ENCODE measurements at regions not wholly inside any gene's neighbourhood (a gene's known extent, or its start where the extent isn't known, plus 50 kb on each side); places are given as distances from the start of the nearest gene placed in this dataset.

DNA sequence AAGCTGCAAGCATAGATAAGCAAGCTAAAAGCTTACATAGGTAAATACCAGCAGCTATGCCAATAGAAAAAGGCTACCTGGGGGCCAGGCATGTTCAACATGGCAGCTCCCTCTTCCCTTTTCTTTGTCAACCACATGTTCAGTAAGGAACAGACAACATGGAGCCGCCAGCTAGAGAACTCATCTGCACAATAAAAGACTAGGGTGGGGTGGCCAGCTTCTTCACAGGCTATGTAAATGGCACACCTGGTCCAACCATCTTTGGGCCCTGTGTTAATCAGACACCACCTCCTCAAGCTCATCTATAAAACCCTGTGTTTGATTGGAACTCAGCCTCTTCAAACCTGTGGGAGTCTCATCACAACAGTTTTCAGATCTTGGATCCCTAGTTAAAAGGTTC lies 129.7 kb upstream of the TMPO start:
- TF ChIP-seq EZH2phosphoT487 (IDR thresholded peaks at IDR 0.05; ENCODE audit: low read depth), result no peak
- TF ChIP-seq, protein P1, sequence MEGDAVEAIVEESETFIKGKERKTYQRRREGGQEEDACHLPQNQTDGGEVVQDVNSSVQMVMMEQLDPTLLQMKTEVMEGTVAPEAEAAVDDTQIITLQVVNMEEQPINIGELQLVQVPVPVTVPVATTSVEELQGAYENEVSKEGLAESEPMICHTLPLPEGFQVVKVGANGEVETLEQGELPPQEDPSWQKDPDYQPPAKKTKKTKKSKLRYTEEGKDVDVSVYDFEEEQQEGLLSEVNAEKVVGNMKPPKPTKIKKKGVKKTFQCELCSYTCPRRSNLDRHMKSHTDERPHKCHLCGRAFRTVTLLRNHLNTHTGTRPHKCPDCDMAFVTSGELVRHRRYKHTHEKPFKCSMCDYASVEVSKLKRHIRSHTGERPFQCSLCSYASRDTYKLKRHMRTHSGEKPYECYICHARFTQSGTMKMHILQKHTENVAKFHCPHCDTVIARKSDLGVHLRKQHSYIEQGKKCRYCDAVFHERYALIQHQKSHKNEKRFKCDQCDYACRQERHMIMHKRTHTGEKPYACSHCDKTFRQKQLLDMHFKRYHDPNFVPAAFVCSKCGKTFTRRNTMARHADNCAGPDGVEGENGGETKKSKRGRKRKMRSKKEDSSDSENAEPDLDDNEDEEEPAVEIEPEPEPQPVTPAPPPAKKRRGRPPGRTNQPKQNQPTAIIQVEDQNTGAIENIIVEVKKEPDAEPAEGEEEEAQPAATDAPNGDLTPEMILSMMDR (IDR thresholded peaks at IDR 0.05; ENCODE audit: low read depth, low read length), result no peak
- Histone ChIP-seq H2AFZ (ENCODE audit: low read depth, low read length) (no peak overlapping the region), H3K27ac (ENCODE audit: low read length) (no peak overlapping the region), H3K4me1 (ENCODE audit: low read length) (no peaks in the 10 kb centered on the region), H3K79me2 (ENCODE audit: low read length) (no peaks in the 10 kb centered on the region), H3K27me3 (ENCODE audit: low read depth, low read length) (peaks cover 23% of the 10 kb centered on the region), H4K20me1 (ENCODE audit: insufficient read depth, low read length) (no peaks in the 10 kb centered on the region), H3K4me2 (ENCODE audit: low read length) (no peak overlapping the region), H3K36me3 (replicated peaks; ENCODE audit: low read depth, low read length) (no peaks in the 10 kb centered on the region), H3K4me3 (ENCODE audit: low read length) (no peak overlapping the region), H3K9me3 (ENCODE audit: insufficient read depth, low read length) (no peaks in the 10 kb centered on the region), H3K9ac (ENCODE audit: low read length) (no peak overlapping the region)

DNA sequence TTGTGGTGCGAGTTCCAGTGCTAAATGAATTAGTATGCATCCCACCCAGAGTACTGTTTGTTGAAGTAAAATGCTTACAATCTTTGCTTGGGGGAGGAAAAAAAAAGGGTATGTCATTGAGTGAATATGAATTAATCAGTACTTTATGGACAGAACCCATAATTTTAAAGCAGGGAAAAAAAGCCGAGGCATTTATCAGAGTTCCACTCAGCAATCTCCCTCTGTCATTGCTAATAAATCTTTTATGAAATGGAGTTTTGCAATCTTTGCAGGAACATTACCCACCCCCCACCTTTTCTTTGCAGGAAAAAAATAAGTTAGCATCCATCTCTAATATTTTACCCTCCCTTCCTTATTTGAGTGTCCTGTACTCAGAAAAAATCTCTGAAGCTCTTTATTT lies 127.9 kb upstream of the TMPO start:
- H3K9ac ChIP-seq (ENCODE audit: low read length), result no peak overlapping the region
- H4K20me1 ChIP-seq (ENCODE audit: insufficient read depth, low read length), result no peaks in the 10 kb centered on the region
- H3K36me3 ChIP-seq (replicated peaks; ENCODE audit: low read depth, low read length), result no peaks in the 10 kb centered on the region
- no peaks in the 10 kb centered on the region for H3K9me3 ChIP-seq (ENCODE audit: insufficient read depth, low read length)
- no peak overlapping the region for H3K4me3 ChIP-seq (ENCODE audit: low read length)
- H3K4me2 ChIP-seq (ENCODE audit: low read length), result no peak overlapping the region
- no peak overlapping the region for H3K27ac ChIP-seq (ENCODE audit: low read length)
- H3K27me3 ChIP-seq (ENCODE audit: low read depth, low read length), result peaks cover 30% of the 10 kb centered on the region
- no peaks in the 10 kb centered on the region for H3K4me1 ChIP-seq (ENCODE audit: low read length)
- H3K79me2 ChIP-seq (ENCODE audit: low read length), result no peaks in the 10 kb centered on the region
- TF ChIP-seq EZH2phosphoT487 (IDR thresholded peaks at IDR 0.05; ENCODE audit: low read depth), result no peak
- TF ChIP-seq, protein P1 (IDR thresholded peaks at IDR 0.05; ENCODE audit: low read depth, low read length), result no peak
- no peak overlapping the region for H2AFZ ChIP-seq (ENCODE audit: low read depth, low read length)

DNA sequence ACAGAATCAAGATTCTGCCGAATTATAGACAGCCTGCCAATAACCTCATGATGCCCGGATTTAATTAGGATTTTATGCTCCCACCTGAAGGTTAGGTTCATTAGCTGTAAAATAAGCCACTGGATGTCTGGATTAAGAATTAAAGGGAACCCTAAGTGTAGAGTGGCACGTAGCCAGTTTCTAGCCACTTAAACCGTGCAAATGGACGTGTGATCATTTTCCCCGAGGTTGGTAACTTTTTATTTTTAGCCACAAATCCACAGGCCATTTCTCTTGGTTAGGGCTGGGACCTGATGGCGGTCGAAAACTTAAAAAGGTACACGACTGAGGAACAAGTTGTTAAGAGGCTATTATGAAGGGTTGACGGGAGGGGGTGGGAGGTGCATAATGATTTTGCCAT lies 127.3 kb upstream of the TMPO start:
- Histone ChIP-seq H3K79me2 (ENCODE audit: low read length) (no peaks in the 10 kb centered on the region), H2AFZ (ENCODE audit: low read depth, low read length) (no peak overlapping the region), H3K4me2 (ENCODE audit: low read length) (no peak overlapping the region), H3K27me3 (ENCODE audit: low read depth, low read length) (peaks cover 35% of the 10 kb centered on the region), H3K4me3 (ENCODE audit: low read length) (no peak overlapping the region), H4K20me1 (ENCODE audit: insufficient read depth, low read length) (no peaks in the 10 kb centered on the region), H3K9ac (ENCODE audit: low read length) (no peak overlapping the region), H3K4me1 (ENCODE audit: low read length) (no peaks in the 10 kb centered on the region), H3K36me3 (replicated peaks; ENCODE audit: low read depth, low read length) (no peaks in the 10 kb centered on the region), H3K9me3 (ENCODE audit: insufficient read depth, low read length) (no peaks in the 10 kb centered on the region), H3K27ac (ENCODE audit: low read length) (no peak overlapping the region)
- TF ChIP-seq EZH2phosphoT487 (IDR thresholded peaks at IDR 0.05; ENCODE audit: low read depth), result no peak
- TF ChIP-seq, protein P1 (IDR thresholded peaks at IDR 0.05; ENCODE audit: low read depth, low read length), result no peak

DNA sequence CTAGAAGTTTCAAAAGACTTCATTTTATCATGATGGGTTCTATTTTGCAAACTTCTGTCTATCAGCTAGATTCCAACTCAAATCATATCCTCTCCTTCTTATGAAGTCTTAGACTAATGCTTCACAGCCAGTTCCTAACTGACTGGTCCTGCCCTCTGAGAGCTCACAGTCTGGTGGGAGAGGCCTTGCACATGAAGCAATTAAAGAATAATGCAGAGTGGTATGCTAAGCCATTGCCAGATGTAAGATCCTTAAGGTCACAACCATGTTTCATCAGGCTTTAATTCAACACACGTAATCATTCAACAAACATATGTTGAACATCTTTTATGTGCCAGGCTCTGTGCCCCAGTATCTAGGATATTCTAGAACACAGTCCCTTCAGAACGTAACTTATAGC lies 125.8 kb upstream of the TMPO start:
- H3K9ac ChIP-seq (ENCODE audit: low read length), result no peak overlapping the region
- no peak overlapping the region for H3K27ac ChIP-seq (ENCODE audit: low read length)
- no peak for TF ChIP-seq EZH2phosphoT487 (IDR thresholded peaks at IDR 0.05; ENCODE audit: low read depth)
- TF ChIP-seq, protein P1 (IDR thresholded peaks at IDR 0.05; ENCODE audit: low read depth, low read length), result no peak
- H3K27me3 ChIP-seq (ENCODE audit: low read depth, low read length), result peaks cover 35% of the 10 kb centered on the region
- H3K9me3 ChIP-seq (ENCODE audit: insufficient read depth, low read length), result no peaks in the 10 kb centered on the region
- H3K79me2 ChIP-seq (ENCODE audit: low read length), result no peaks in the 10 kb centered on the region
- no peaks in the 10 kb centered on the region for H3K4me1 ChIP-seq (ENCODE audit: low read length)
- no peak overlapping the region for H2AFZ ChIP-seq (ENCODE audit: low read depth, low read length)
- no peak overlapping the region for H3K4me3 ChIP-seq (ENCODE audit: low read length)
- H3K4me2 ChIP-seq (ENCODE audit: low read length), result no peak overlapping the region
- no peaks in the 10 kb centered on the region for H4K20me1 ChIP-seq (ENCODE audit: insufficient read depth, low read length)
- H3K36me3 ChIP-seq (replicated peaks; ENCODE audit: low read depth, low read length), result no peaks in the 10 kb centered on the region

All from OCI-LY3 (cell line).